ENCODE measurements at regions not wholly inside any gene's neighbourhood (a gene's known extent, or its start where the extent isn't known, plus 50 kb on each side); places are given as distances from the start of the nearest gene placed in this dataset.

- H3K4me1 ChIP-seq (ENCODE audit: control insufficient read depth in 5 of 5, insufficient read depth in 5 of 5, low read length in 5 of 5): peaks cover 0 to 30% (median 25%) of the 10 kb centered on the region in 5 donors
- H3K27me3 ChIP-seq (ENCODE audit: control insufficient read depth in 5 of 5, insufficient read depth in 4 of 5, low read length in 5 of 5): peaks cover 26 to 39% (median 32%) of the 10 kb centered on the region in 5 donors
- no peak overlapping the region for H3K27ac ChIP-seq (ENCODE audit: low read depth, low read length)
- no peaks in the 10 kb centered on the region for H3K36me3 ChIP-seq (ENCODE audit: control insufficient read depth in 5 of 5, insufficient read depth in 5 of 5, low read length in 5 of 5)
- no peak overlapping the region for H3K9ac ChIP-seq (ENCODE audit: low read length in 5 of 5)
- H3K9me3 ChIP-seq (ENCODE audit: control insufficient read depth in 5 of 5, low read length in 5 of 5): no peaks in the 10 kb centered on the region
- H3K4me3 ChIP-seq (ENCODE audit: low read depth in 1 of 5, low read length in 5 of 5): no peak overlapping the region
These were observed 253.9 kb downstream of the OTUD1 start for GRCh38 chr10:23692736-23693135.

- Histone ChIP-seq H3K4me1 (ENCODE audit: control insufficient read depth in 5 of 5, insufficient read depth in 5 of 5, low read length in 5 of 5) (peaks cover 0 to 29% (median 24%) of the 10 kb centered on the region in 5 donors), H3K4me3 (ENCODE audit: low read depth in 1 of 5, low read length in 5 of 5) (peak overlapping the region in 2 of 5 donors; percentile 3 to 16), H3K27ac (ENCODE audit: low read depth, low read length) (no peak overlapping the region), H3K9ac (ENCODE audit: low read length in 5 of 5) (no peak overlapping the region), H3K27me3 (ENCODE audit: control insufficient read depth in 5 of 5, insufficient read depth in 4 of 5, low read length in 5 of 5) (peaks cover 26 to 39% (median 32%) of the 10 kb centered on the region in 5 donors), H3K9me3 (ENCODE audit: control insufficient read depth in 5 of 5, low read length in 5 of 5) (no peaks in the 10 kb centered on the region), H3K36me3 (ENCODE audit: control insufficient read depth in 5 of 5, insufficient read depth in 5 of 5, low read length in 5 of 5) (no peaks in the 10 kb centered on the region)
These were observed 254.6 kb downstream of the OTUD1 start for GRCh38 chr10:23693501-23693901.

DNA sequence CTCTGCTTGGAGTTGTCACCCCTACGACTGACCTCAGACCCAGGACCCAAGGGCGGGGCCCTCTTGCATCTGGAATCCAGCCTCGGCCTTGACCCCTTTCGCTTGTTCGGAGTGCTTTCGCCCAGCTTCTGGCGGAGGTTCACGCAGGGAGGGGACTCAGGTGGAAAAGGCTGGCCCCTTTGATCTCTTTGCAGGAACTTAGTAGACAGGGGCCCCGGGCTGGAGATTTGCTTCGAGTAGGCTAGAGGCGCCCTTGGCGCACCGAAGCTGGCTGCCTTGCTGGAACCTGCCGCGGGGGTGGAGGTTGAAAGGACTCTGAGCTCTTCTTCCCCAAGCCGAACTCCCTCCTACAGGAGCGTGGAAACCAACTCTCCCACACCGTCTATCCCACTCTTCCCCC, 255.1 kb downstream of the OTUD1 start:
- H3K4me3 ChIP-seq (ENCODE audit: low read depth in 1 of 5, low read length in 5 of 5): peak overlapping the region in 3 of 5 donors; percentile 17 to 60 (median 34)

DNA sequence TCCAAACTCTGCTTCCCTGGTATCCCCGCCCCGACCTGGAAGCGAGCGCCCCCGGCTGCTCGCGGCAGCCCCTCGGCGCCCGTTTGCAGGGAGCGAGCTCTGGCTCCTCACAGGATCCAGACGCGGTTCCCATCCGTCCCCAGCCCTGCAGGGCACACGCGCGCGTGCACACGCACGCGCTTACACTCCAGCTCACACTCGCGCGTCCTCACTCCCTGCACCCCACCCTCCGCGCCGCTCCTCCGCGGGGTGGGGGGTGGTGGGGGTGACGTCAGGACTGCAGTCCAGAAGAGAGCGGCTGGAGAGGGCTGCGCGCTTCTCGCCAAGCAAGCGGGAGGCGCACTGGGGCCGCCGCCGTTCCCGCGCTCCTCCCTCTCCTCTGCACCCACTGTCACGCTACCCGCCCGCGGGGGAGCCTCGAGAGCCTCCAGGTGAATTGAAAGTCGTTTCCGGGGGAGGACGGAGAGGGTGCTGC, 255.6 kb downstream of the OTUD1 start:
- Histone ChIP-seq H3K9ac (ENCODE audit: low read length in 5 of 5) (no peak overlapping the region), H3K36me3 (ENCODE audit: control insufficient read depth in 5 of 5, insufficient read depth in 5 of 5, low read length in 5 of 5) (no peaks in the 10 kb centered on the region), H3K4me3 (ENCODE audit: low read depth in 1 of 5, low read length in 5 of 5) (peak overlapping the region in 4 of 5 donors; percentile 17 to 60 (median 44)), H3K27me3 (ENCODE audit: control insufficient read depth in 5 of 5, insufficient read depth in 4 of 5, low read length in 5 of 5) (peaks cover 26 to 42% (median 32%) of the 10 kb centered on the region in 5 donors), H3K4me1 (ENCODE audit: control insufficient read depth in 5 of 5, insufficient read depth in 5 of 5, low read length in 5 of 5) (peaks cover 0 to 29% (median 24%) of the 10 kb centered on the region in 5 donors), H3K9me3 (ENCODE audit: control insufficient read depth in 5 of 5, low read length in 5 of 5) (no peaks in the 10 kb centered on the region), H3K27ac (ENCODE audit: low read depth, low read length) (no peak overlapping the region)

More for the DNA sequence above, 255.1 kb downstream of the OTUD1 start:
- H3K27ac ChIP-seq (ENCODE audit: low read depth, low read length): no peak overlapping the region
- H3K36me3 ChIP-seq (ENCODE audit: control insufficient read depth in 5 of 5, insufficient read depth in 5 of 5, low read length in 5 of 5): no peaks in the 10 kb centered on the region
- peaks cover 0 to 29% (median 24%) of the 10 kb centered on the region in 5 donors for H3K4me1 ChIP-seq (ENCODE audit: control insufficient read depth in 5 of 5, insufficient read depth in 5 of 5, low read length in 5 of 5)
- H3K27me3 ChIP-seq (ENCODE audit: control insufficient read depth in 5 of 5, insufficient read depth in 4 of 5, low read length in 5 of 5): peaks cover 26 to 42% (median 32%) of the 10 kb centered on the region in 5 donors
- H3K9me3 ChIP-seq (ENCODE audit: control insufficient read depth in 5 of 5, low read length in 5 of 5): no peaks in the 10 kb centered on the region
- no peak overlapping the region for H3K9ac ChIP-seq (ENCODE audit: low read length in 5 of 5)

DNA sequence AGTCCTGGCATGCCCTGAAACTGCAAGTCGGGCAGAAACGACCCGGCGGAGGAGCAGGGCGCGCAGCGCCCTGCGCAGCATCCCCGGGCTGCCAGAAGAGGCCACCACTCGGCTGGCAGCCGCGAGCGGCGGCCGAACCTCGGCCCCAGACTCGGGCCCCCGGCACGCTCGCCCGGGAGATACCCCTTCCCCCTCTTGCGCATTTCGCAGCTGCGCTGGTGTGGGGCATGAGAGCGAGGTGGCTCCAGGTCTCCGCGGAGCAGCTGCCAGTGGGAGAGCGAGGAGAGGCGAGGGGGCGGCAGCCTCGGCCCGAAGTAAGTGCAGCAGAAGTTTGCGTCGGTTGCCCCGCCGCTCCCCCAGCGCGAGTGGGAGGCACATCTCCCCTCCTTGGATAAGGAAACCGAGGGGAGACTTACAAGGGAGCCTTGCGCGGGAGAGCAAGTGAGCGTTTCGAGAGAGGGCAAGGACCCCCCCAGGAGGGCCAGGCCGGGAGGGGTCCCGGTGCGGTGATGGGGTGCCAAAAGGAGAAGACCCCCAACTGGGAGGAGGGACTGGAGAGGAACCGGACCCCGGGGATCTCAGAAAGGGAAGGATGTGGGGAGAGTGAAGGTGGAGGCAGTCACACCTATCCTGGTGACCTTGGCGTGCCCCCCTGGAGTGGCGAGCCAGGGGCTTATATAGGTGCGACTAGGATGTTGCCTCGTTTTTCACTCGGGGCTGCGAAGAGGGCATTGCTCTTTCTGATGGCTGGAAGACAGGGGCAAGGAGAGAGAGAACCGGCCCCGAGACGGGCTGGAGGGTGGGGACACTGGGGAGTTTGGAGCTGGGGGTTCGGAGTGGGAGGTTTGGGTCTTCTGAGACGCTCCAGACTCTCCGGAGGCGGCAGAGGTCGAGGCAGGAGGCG, 256.3 kb downstream of the OTUD1 start:
- peaks cover 26 to 42% (median 32%) of the 10 kb centered on the region in 5 donors for H3K27me3 ChIP-seq (ENCODE audit: control insufficient read depth in 5 of 5, insufficient read depth in 4 of 5, low read length in 5 of 5)

GRCh38 chr10:23695825-23696420, 257.0 kb downstream of the OTUD1 start:
- peaks cover 0 to 29% (median 24%) of the 10 kb centered on the region in 5 donors for H3K4me1 ChIP-seq (ENCODE audit: control insufficient read depth in 5 of 5, insufficient read depth in 5 of 5, low read length in 5 of 5)
- H3K4me3 ChIP-seq (ENCODE audit: low read depth in 1 of 5, low read length in 5 of 5): no peak overlapping the region
- H3K27me3 ChIP-seq (ENCODE audit: control insufficient read depth in 5 of 5, insufficient read depth in 4 of 5, low read length in 5 of 5): peaks cover 26 to 42% (median 32%) of the 10 kb centered on the region in 5 donors

More for the DNA sequence above, 256.3 kb downstream of the OTUD1 start:
- H3K9ac ChIP-seq (ENCODE audit: low read length in 5 of 5): no peak overlapping the region
- H3K9me3 ChIP-seq (ENCODE audit: control insufficient read depth in 5 of 5, low read length in 5 of 5): no peaks in the 10 kb centered on the region
- H3K4me1 ChIP-seq (ENCODE audit: control insufficient read depth in 5 of 5, insufficient read depth in 5 of 5, low read length in 5 of 5): peaks cover 0 to 29% (median 24%) of the 10 kb centered on the region in 5 donors
- no peak overlapping the region for H3K27ac ChIP-seq (ENCODE audit: low read depth, low read length)
- no peaks in the 10 kb centered on the region for H3K36me3 ChIP-seq (ENCODE audit: control insufficient read depth in 5 of 5, insufficient read depth in 5 of 5, low read length in 5 of 5)
- peak overlapping the region in 3 of 5 donors; percentile 34 to 60 (median 53) for H3K4me3 ChIP-seq (ENCODE audit: low read depth in 1 of 5, low read length in 5 of 5)

DNA sequence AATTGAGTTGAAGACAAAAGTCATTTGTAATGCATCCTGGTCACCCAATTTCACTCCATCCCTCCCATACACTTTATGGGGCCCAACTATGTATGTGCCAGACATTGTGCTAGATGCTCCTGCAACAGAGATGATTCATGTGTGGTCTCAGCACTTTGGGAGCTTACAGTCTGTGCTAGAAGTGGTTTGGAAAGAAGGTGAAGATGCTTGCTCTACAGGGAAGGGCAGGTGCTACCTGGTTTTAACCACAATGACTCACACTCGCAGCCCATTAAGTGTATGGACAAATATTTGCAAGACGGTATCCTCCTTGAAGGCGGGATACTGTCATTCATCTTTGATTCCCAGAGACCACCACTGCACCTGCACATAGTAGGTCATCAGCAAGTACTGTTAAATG, 257.6 kb downstream of the OTUD1 start:
- Histone ChIP-seq H3K4me1 (ENCODE audit: control insufficient read depth in 5 of 5, insufficient read depth in 5 of 5, low read length in 5 of 5) (peaks cover 0 to 29% (median 24%) of the 10 kb centered on the region in 5 donors), H3K27me3 (ENCODE audit: control insufficient read depth in 5 of 5, insufficient read depth in 4 of 5, low read length in 5 of 5) (peaks cover 26 to 42% (median 32%) of the 10 kb centered on the region in 5 donors), H3K36me3 (ENCODE audit: control insufficient read depth in 5 of 5, insufficient read depth in 5 of 5, low read length in 5 of 5) (no peaks in the 10 kb centered on the region)

More at GRCh38 chr10:23695825-23696420, 257.0 kb downstream of the OTUD1 start:
- Histone ChIP-seq H3K9me3 (ENCODE audit: control insufficient read depth in 5 of 5, low read length in 5 of 5) (no peaks in the 10 kb centered on the region), H3K36me3 (ENCODE audit: control insufficient read depth in 5 of 5, insufficient read depth in 5 of 5, low read length in 5 of 5) (no peaks in the 10 kb centered on the region), H3K27ac (ENCODE audit: low read depth, low read length) (no peak overlapping the region), H3K9ac (ENCODE audit: low read length in 5 of 5) (no peak overlapping the region)

DNA sequence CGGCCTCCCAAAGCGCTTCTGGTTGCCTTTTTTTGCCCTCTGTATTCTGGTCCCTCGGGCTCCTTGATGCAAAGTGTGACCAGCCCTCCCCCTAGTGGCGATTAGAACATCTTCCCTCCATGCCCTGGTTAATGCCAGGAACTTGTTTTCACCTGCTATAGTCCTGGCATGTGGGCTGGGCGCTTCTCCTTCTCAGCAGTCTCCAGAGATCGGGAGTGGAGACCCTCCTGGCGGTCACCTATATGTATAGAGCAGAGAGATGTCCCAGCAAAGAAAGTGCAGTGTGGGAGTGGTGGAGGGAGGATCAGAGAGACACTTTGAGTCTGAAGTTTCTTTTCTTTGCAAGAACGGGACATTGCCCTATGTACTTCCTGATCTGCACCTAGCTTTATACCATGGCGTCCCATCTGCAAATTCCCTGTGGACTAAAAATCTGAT, 264.1 kb downstream of the OTUD1 start:
- Histone ChIP-seq H3K9me3 (ENCODE audit: control insufficient read depth in 5 of 5, low read length in 5 of 5) (no peaks in the 10 kb centered on the region), H3K9ac (ENCODE audit: low read length in 5 of 5) (no peak overlapping the region), H3K36me3 (ENCODE audit: control insufficient read depth in 5 of 5, insufficient read depth in 5 of 5, low read length in 5 of 5) (no peaks in the 10 kb centered on the region), H3K27ac (ENCODE audit: low read depth, low read length) (no peak overlapping the region), H3K4me1 (ENCODE audit: control insufficient read depth in 5 of 5, insufficient read depth in 5 of 5, low read length in 5 of 5) (no peaks in the 10 kb centered on the region), H3K4me3 (ENCODE audit: low read depth in 1 of 5, low read length in 5 of 5) (peak overlapping the region in 1 of 5 donors; percentile 4), H3K27me3 (ENCODE audit: control insufficient read depth in 5 of 5, insufficient read depth in 4 of 5, low read length in 5 of 5) (peaks cover 0 to 4% (median 0%) of the 10 kb centered on the region in 5 donors)

More for the DNA sequence above, 257.6 kb downstream of the OTUD1 start:
- no peak overlapping the region for H3K4me3 ChIP-seq (ENCODE audit: low read depth in 1 of 5, low read length in 5 of 5)
- H3K27ac ChIP-seq (ENCODE audit: low read depth, low read length): no peak overlapping the region
- no peak overlapping the region for H3K9ac ChIP-seq (ENCODE audit: low read length in 5 of 5)
- H3K9me3 ChIP-seq (ENCODE audit: control insufficient read depth in 5 of 5, low read length in 5 of 5): no peaks in the 10 kb centered on the region

DNA sequence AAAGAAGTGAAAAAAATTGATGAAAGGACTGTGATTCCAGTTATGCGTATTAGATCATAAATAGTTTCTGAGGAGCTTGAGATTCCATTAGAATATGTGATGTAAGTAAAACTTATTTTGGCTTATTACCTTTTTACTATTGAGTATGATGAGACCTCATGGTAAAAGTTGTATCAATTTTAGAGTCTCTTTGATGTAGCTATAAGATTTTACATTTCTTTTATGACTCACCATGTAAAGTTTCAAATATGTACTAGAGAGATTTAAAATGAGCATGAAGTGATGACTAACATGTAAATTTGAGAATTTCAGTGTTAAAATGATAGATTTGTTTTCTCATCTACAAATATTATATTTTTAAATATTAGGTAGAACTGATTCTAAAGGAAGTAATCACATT, 276.5 kb downstream of the OTUD1 start:
- H3K27ac ChIP-seq (ENCODE audit: low read depth, low read length): no peak overlapping the region
- H3K9me3 ChIP-seq (ENCODE audit: control insufficient read depth in 5 of 5, low read length in 5 of 5): no peaks in the 10 kb centered on the region
- no peak overlapping the region for H3K9ac ChIP-seq (ENCODE audit: low read length in 5 of 5)
- no peaks in the 10 kb centered on the region for H3K4me1 ChIP-seq (ENCODE audit: control insufficient read depth in 5 of 5, insufficient read depth in 5 of 5, low read length in 5 of 5)
- no peaks in the 10 kb centered on the region for H3K27me3 ChIP-seq (ENCODE audit: control insufficient read depth in 5 of 5, insufficient read depth in 4 of 5, low read length in 5 of 5)
- no peak overlapping the region for H3K4me3 ChIP-seq (ENCODE audit: low read depth in 1 of 5, low read length in 5 of 5)
- no peaks in the 10 kb centered on the region for H3K36me3 ChIP-seq (ENCODE audit: control insufficient read depth in 5 of 5, insufficient read depth in 5 of 5, low read length in 5 of 5)

All from subcutaneous abdominal adipose tissue (tissue), 5 donors.